ENCODE measurements at regions not wholly inside any gene's neighbourhood (a gene's known extent, or its start where the extent isn't known, plus 50 kb on each side); places are given as distances from the start of the nearest gene placed in this dataset.

- Mint-ChIP-seq H3K9me3 (peaks cover 20% of the 10 kb centered on the region), H3K27ac (no peak overlapping the region), H3K36me3 (no peaks in the 10 kb centered on the region), H3K27me3 (ENCODE audit: low read depth) (no peaks in the 10 kb centered on the region), H3K4me3 (no peak overlapping the region), H3K4me1 (peaks cover 6% of the 10 kb centered on the region)
- DNase-seq (ENCODE audit: low spot score in 2 of 2, unreplicated experiment in 2 of 2) = no peak
- TF ChIP-seq CTCF (IDR thresholded peaks at IDR 0.05; ENCODE audit: unreplicated experiment) = no peak
Observed at GRCh38 chr4:60173103-60173502, 1027.0 kb upstream of the ADGRL3 start.

DNA sequence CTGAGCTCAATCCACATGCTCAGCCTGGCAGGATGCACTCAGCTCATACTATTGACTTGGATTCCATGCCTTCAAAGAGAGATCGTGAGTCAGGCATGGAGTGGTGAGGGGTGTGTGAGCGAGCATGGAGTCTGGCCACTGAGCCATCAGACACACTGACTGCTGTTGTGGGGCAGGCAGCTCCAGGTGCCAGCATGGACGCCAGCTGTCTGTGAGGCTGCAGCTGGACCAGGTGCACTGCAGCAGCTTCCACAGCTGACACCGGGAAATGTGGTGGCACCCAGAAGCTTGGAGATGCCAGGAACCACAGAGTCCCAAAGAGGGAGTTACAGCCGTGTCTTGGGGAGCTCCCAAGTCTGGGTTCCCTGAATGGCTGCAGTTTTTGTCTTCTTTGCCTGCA lies 1026.4 kb upstream of the ADGRL3 start:
- H3K4me3 Mint-ChIP-seq = no peak overlapping the region
- no peak for TF ChIP-seq CTCF (IDR thresholded peaks at IDR 0.05; ENCODE audit: unreplicated experiment)
- DNase-seq (ENCODE audit: low spot score in 2 of 2, unreplicated experiment in 2 of 2) = no peak
- no peaks in the 10 kb centered on the region for H3K27me3 Mint-ChIP-seq (ENCODE audit: low read depth)
- H3K36me3 Mint-ChIP-seq = no peaks in the 10 kb centered on the region
- peaks cover 20% of the 10 kb centered on the region for H3K9me3 Mint-ChIP-seq
- no peak overlapping the region for H3K27ac Mint-ChIP-seq
- H3K4me1 Mint-ChIP-seq = peaks cover 6% of the 10 kb centered on the region

GRCh38 chr4:60175241-60175640 lies 1024.9 kb upstream of the ADGRL3 start:
- no peak overlapping the region for H3K4me3 Mint-ChIP-seq
- H3K27ac Mint-ChIP-seq = no peak overlapping the region
- no peaks in the 10 kb centered on the region for H3K36me3 Mint-ChIP-seq
- DNase-seq (ENCODE audit: low spot score in 2 of 2, unreplicated experiment in 2 of 2) = no peak
- H3K9me3 Mint-ChIP-seq = peaks cover 15% of the 10 kb centered on the region
- no peak for TF ChIP-seq CTCF (IDR thresholded peaks at IDR 0.05; ENCODE audit: unreplicated experiment)
- H3K27me3 Mint-ChIP-seq (ENCODE audit: low read depth) = peaks cover 3% of the 10 kb centered on the region
- peaks cover 6% of the 10 kb centered on the region for H3K4me1 Mint-ChIP-seq

GRCh38 chr4:60187428-60187827 lies 1012.7 kb upstream of the ADGRL3 start:
- Mint-ChIP-seq H3K27ac (no peak overlapping the region), H3K9me3 (peaks cover 37% of the 10 kb centered on the region), H3K27me3 (ENCODE audit: low read depth) (no peaks in the 10 kb centered on the region), H3K36me3 (peaks cover 8% of the 10 kb centered on the region), H3K4me1 (no peaks in the 10 kb centered on the region), H3K4me3 (no peak overlapping the region)
- no peak for TF ChIP-seq CTCF (IDR thresholded peaks at IDR 0.05; ENCODE audit: unreplicated experiment)
- DNase-seq (ENCODE audit: low spot score in 2 of 2, unreplicated experiment in 2 of 2) = no peak

DNA sequence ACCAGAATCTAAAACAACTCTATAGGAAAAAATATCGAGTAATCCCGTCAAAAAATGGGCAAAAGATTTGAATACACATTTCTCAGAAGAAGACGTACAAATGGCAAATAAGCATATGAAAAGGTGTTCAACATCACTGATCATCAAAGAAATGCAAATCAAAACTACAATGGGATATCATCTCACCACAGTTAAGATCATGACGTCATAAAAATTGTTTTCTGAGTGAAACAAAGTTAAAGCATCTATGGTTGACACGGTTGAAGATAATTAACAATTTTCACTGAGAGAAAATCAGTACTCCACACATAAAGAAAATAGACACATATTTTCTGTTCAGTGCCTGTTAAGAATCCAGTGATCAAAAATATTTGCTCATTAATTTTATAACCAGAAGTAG lies 1010.8 kb upstream of the ADGRL3 start:
- Mint-ChIP-seq H3K4me1 (no peaks in the 10 kb centered on the region), H3K27ac (no peak overlapping the region), H3K4me3 (no peak overlapping the region), H3K36me3 (peaks cover 8% of the 10 kb centered on the region), H3K27me3 (ENCODE audit: low read depth) (no peaks in the 10 kb centered on the region), H3K9me3 (peaks cover 40% of the 10 kb centered on the region)
- DNase-seq (ENCODE audit: low spot score in 2 of 2, unreplicated experiment in 2 of 2) = no peak
- no peak for TF ChIP-seq CTCF (IDR thresholded peaks at IDR 0.05; ENCODE audit: unreplicated experiment)

- Mint-ChIP-seq H3K27ac (no peak overlapping the region), H3K27me3 (ENCODE audit: low read depth) (no peaks in the 10 kb centered on the region), H3K36me3 (peaks cover 8% of the 10 kb centered on the region), H3K4me1 (peaks cover 7% of the 10 kb centered on the region), H3K4me3 (no peak overlapping the region), H3K9me3 (peaks cover 29% of the 10 kb centered on the region)
- no peak for DNase-seq (ENCODE audit: low spot score in 2 of 2, unreplicated experiment in 2 of 2)
- TF ChIP-seq CTCF (IDR thresholded peaks at IDR 0.05; ENCODE audit: unreplicated experiment) = no peak
Observed at GRCh38 chr4:60194214-60194613, 1005.9 kb upstream of the ADGRL3 start.

All from mesothelial cell of epicardium (in vitro differentiated cells).